ENCODE measurements at regions not wholly inside any gene's neighbourhood (a gene's known extent, or its start where the extent isn't known, plus 50 kb on each side); places are given as distances from the start of the nearest gene placed in this dataset.

- Histone ChIP-seq H3K9ac (ENCODE audit: low read length) (no peak overlapping the region), H3K27me3 (ENCODE audit: control insufficient read depth, insufficient read depth, low read length) (no peaks in the 10 kb centered on the region), H3K27ac (ENCODE audit: low read depth, low read length) (no peak overlapping the region), H3K9me3 (ENCODE audit: control insufficient read depth, insufficient read depth, low read depth, low read length) (no peaks in the 10 kb centered on the region), H3K4me3 (ENCODE audit: low read depth, low read length) (no peak overlapping the region), H3K36me3 (ENCODE audit: control insufficient read depth, insufficient read depth, low read length) (no peaks in the 10 kb centered on the region), H3K4me1 (ENCODE audit: control insufficient read depth, insufficient read depth, low read length) (no peaks in the 10 kb centered on the region)
Measured at GRCh38 chr7:52463341-52463740, 572.1 kb upstream of the POM121L12 start.

GRCh38 chr7:52462474-52462873 lies 573.0 kb upstream of the POM121L12 start:
- no peaks in the 10 kb centered on the region for H3K27me3 ChIP-seq (ENCODE audit: control insufficient read depth, insufficient read depth, low read length)
- H3K4me3 ChIP-seq (ENCODE audit: low read depth, low read length) = no peak overlapping the region
- H3K9ac ChIP-seq (ENCODE audit: low read length) = no peak overlapping the region
- no peaks in the 10 kb centered on the region for H3K9me3 ChIP-seq (ENCODE audit: control insufficient read depth, insufficient read depth, low read depth, low read length)
- no peaks in the 10 kb centered on the region for H3K4me1 ChIP-seq (ENCODE audit: control insufficient read depth, insufficient read depth, low read length)
- no peak overlapping the region for H3K27ac ChIP-seq (ENCODE audit: low read depth, low read length)
- no peaks in the 10 kb centered on the region for H3K36me3 ChIP-seq (ENCODE audit: control insufficient read depth, insufficient read depth, low read length)

GRCh38 chr7:52455571-52455970 lies 579.9 kb upstream of the POM121L12 start:
- Histone ChIP-seq H3K27ac (ENCODE audit: low read depth, low read length) (no peak overlapping the region), H3K4me1 (ENCODE audit: control insufficient read depth, insufficient read depth, low read length) (no peaks in the 10 kb centered on the region), H3K4me3 (ENCODE audit: low read depth, low read length) (no peak overlapping the region), H3K36me3 (ENCODE audit: control insufficient read depth, insufficient read depth, low read length) (no peaks in the 10 kb centered on the region), H3K9ac (ENCODE audit: low read length) (no peak overlapping the region), H3K9me3 (ENCODE audit: control insufficient read depth, insufficient read depth, low read depth, low read length) (no peaks in the 10 kb centered on the region), H3K27me3 (ENCODE audit: control insufficient read depth, insufficient read depth, low read length) (no peaks in the 10 kb centered on the region)

- no peaks in the 10 kb centered on the region for H3K36me3 ChIP-seq (ENCODE audit: control insufficient read depth, insufficient read depth, low read length)
- H3K9ac ChIP-seq (ENCODE audit: low read length) = no peak overlapping the region
- H3K4me1 ChIP-seq (ENCODE audit: control insufficient read depth, insufficient read depth, low read length) = peaks cover 6% of the 10 kb centered on the region; the same call in 1 of the 2 replicates
- no peak overlapping the region for H3K27ac ChIP-seq (ENCODE audit: low read depth, low read length)
- H3K4me3 ChIP-seq (ENCODE audit: low read depth, low read length) = no peak overlapping the region
- no peaks in the 10 kb centered on the region for H3K27me3 ChIP-seq (ENCODE audit: control insufficient read depth, insufficient read depth, low read length)
- H3K9me3 ChIP-seq (ENCODE audit: control insufficient read depth, insufficient read depth, low read depth, low read length) = no peaks in the 10 kb centered on the region
Measured at GRCh38 chr7:52450816-52451215, 584.6 kb upstream of the POM121L12 start.

GRCh38 chr7:52447581-52448180 lies 587.8 kb upstream of the POM121L12 start:
- Histone ChIP-seq H3K4me1 (ENCODE audit: control insufficient read depth, insufficient read depth, low read length) (peaks cover 6% of the 10 kb centered on the region; the same call in 1 of the 2 replicates), H3K4me3 (ENCODE audit: low read depth, low read length) (no peak overlapping the region), H3K27me3 (ENCODE audit: control insufficient read depth, insufficient read depth, low read length) (no peaks in the 10 kb centered on the region), H3K36me3 (ENCODE audit: control insufficient read depth, insufficient read depth, low read length) (no peaks in the 10 kb centered on the region), H3K27ac (ENCODE audit: low read depth, low read length) (no peak overlapping the region), H3K9ac (ENCODE audit: low read length) (no peak overlapping the region), H3K9me3 (ENCODE audit: control insufficient read depth, insufficient read depth, low read depth, low read length) (no peaks in the 10 kb centered on the region)

- no peak overlapping the region for H3K4me3 ChIP-seq (ENCODE audit: low read depth, low read length)
- no peaks in the 10 kb centered on the region for H3K27me3 ChIP-seq (ENCODE audit: control insufficient read depth, insufficient read depth, low read length)
- no peak overlapping the region for H3K9ac ChIP-seq (ENCODE audit: low read length)
- H3K4me1 ChIP-seq (ENCODE audit: control insufficient read depth, insufficient read depth, low read length) = no peaks in the 10 kb centered on the region
- peaks cover 3% of the 10 kb centered on the region; the same call in 1 of the 2 replicates for H3K9me3 ChIP-seq (ENCODE audit: control insufficient read depth, insufficient read depth, low read depth, low read length)
- no peaks in the 10 kb centered on the region for H3K36me3 ChIP-seq (ENCODE audit: control insufficient read depth, insufficient read depth, low read length)
- H3K27ac ChIP-seq (ENCODE audit: low read depth, low read length) = no peak overlapping the region
Measured at GRCh38 chr7:52436278-52436677, 599.2 kb upstream of the POM121L12 start.

- Histone ChIP-seq H3K9ac (ENCODE audit: low read length) (no peak overlapping the region), H3K27ac (ENCODE audit: low read depth, low read length) (no peak overlapping the region), H3K9me3 (ENCODE audit: control insufficient read depth, insufficient read depth, low read depth, low read length) (peaks cover 6% of the 10 kb centered on the region; the same call in 1 of the 2 replicates), H3K27me3 (ENCODE audit: control insufficient read depth, insufficient read depth, low read length) (no peaks in the 10 kb centered on the region), H3K4me3 (ENCODE audit: low read depth, low read length) (no peak overlapping the region), H3K36me3 (ENCODE audit: control insufficient read depth, insufficient read depth, low read length) (no peaks in the 10 kb centered on the region), H3K4me1 (ENCODE audit: control insufficient read depth, insufficient read depth, low read length) (no peaks in the 10 kb centered on the region)
Measured at GRCh38 chr7:52431082-52431815, 604.2 kb upstream of the POM121L12 start.

- Histone ChIP-seq H3K9me3 (ENCODE audit: control insufficient read depth, insufficient read depth, low read depth, low read length) (peaks cover 4% of the 10 kb centered on the region; the same call in 1 of the 2 replicates), H3K4me3 (ENCODE audit: low read depth, low read length) (no peak overlapping the region), H3K4me1 (ENCODE audit: control insufficient read depth, insufficient read depth, low read length) (no peaks in the 10 kb centered on the region), H3K36me3 (ENCODE audit: control insufficient read depth, insufficient read depth, low read length) (no peaks in the 10 kb centered on the region), H3K9ac (ENCODE audit: low read length) (no peak overlapping the region), H3K27me3 (ENCODE audit: control insufficient read depth, insufficient read depth, low read length) (no peaks in the 10 kb centered on the region), H3K27ac (ENCODE audit: low read depth, low read length) (no peak overlapping the region)
Measured at GRCh38 chr7:52423251-52423650, 612.2 kb upstream of the POM121L12 start.

- H3K4me3 ChIP-seq (ENCODE audit: low read depth, low read length) = no peak overlapping the region
- no peaks in the 10 kb centered on the region for H3K36me3 ChIP-seq (ENCODE audit: control insufficient read depth, insufficient read depth, low read length)
- H3K9me3 ChIP-seq (ENCODE audit: control insufficient read depth, insufficient read depth, low read depth, low read length) = no peaks in the 10 kb centered on the region
- no peaks in the 10 kb centered on the region for H3K27me3 ChIP-seq (ENCODE audit: control insufficient read depth, insufficient read depth, low read length)
- no peak overlapping the region for H3K9ac ChIP-seq (ENCODE audit: low read length)
- no peak overlapping the region for H3K27ac ChIP-seq (ENCODE audit: low read depth, low read length)
- no peaks in the 10 kb centered on the region for H3K4me1 ChIP-seq (ENCODE audit: control insufficient read depth, insufficient read depth, low read length)
Measured at GRCh38 chr7:52413051-52413450, 622.4 kb upstream of the POM121L12 start.

GRCh38 chr7:52410032-52410431 lies 625.4 kb upstream of the POM121L12 start:
- Histone ChIP-seq H3K9ac (ENCODE audit: low read length) (no peak overlapping the region), H3K36me3 (ENCODE audit: control insufficient read depth, insufficient read depth, low read length) (no peaks in the 10 kb centered on the region), H3K27ac (ENCODE audit: low read depth, low read length) (no peak overlapping the region), H3K27me3 (ENCODE audit: control insufficient read depth, insufficient read depth, low read length) (no peaks in the 10 kb centered on the region), H3K4me3 (ENCODE audit: low read depth, low read length) (no peak overlapping the region), H3K9me3 (ENCODE audit: control insufficient read depth, insufficient read depth, low read depth, low read length) (no peaks in the 10 kb centered on the region), H3K4me1 (ENCODE audit: control insufficient read depth, insufficient read depth, low read length) (no peaks in the 10 kb centered on the region)

GRCh38 chr7:52406808-52407207 lies 628.6 kb upstream of the POM121L12 start:
- no peak overlapping the region for H3K4me3 ChIP-seq (ENCODE audit: low read depth, low read length)
- H3K9ac ChIP-seq (ENCODE audit: low read length) = no peak overlapping the region
- H3K36me3 ChIP-seq (ENCODE audit: control insufficient read depth, insufficient read depth, low read length) = no peaks in the 10 kb centered on the region
- H3K9me3 ChIP-seq (ENCODE audit: control insufficient read depth, insufficient read depth, low read depth, low read length) = no peaks in the 10 kb centered on the region
- no peaks in the 10 kb centered on the region for H3K27me3 ChIP-seq (ENCODE audit: control insufficient read depth, insufficient read depth, low read length)
- no peaks in the 10 kb centered on the region for H3K4me1 ChIP-seq (ENCODE audit: control insufficient read depth, insufficient read depth, low read length)
- H3K27ac ChIP-seq (ENCODE audit: low read depth, low read length) = no peak overlapping the region
